DLD1 (cell line): ENCODE measurements at regions not wholly inside any gene's neighbourhood (a gene's known extent, or its start where the extent isn't known, plus 50 kb on each side); places are given as distances from the start of the nearest gene placed in this dataset.

Experiments
- in situ Hi-C: cut with HindIII; loops from 2 replicates; pipeline ENCODE4 v1.10.0; 2017; ENCODE audit warnings: low sequenced_read_pairs

GRCh38 chr18:78677483-78678317, 301.9 kb upstream of the SALL3 start:
- in situ Hi-C loops: no loop called here

DNA sequence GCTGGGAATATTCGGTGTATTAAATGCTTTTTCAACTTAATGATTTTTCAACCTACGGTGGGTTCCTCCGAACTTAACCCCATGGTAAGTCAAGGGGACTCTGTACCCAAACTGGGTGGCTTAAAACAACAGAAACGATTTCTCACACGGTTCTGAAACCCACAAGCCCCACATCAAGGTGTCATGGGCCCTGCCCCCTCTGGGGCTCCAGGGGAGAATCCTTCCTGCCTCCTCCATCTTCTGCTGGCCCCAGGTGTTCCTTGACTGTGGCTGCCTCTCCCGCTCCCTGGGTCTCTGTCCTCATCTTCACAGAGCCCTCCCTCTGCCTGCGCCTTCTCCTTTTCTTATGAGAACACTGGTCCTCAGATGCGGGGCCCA, 301.3 kb upstream of the SALL3 start:
- in situ Hi-C loops: no loop called here

DNA sequence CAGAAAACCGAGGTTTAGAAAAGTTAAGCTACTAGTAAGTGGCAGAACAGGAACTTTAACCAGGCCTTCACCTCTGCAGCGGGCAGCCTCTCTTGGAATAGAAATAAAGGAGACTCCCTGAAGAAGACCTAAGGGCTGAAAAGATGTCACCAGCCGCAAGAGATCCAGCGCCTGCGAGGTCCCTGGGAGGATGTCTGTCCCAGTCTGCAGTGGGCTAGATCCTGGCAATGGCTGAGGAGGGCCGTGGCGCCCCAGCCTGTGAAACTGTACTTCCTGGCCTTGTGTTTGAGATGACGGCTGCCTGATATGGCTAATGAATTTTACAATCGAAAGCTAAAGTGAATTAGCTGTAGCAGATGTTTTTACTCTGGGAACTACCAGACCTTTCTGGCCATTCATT, 300.6 kb upstream of the SALL3 start:
- in situ Hi-C loops: no loop called here

GRCh38 chr18:78679613-78680260, 299.9 kb upstream of the SALL3 start:
- in situ Hi-C loops: no loop called here

DNA sequence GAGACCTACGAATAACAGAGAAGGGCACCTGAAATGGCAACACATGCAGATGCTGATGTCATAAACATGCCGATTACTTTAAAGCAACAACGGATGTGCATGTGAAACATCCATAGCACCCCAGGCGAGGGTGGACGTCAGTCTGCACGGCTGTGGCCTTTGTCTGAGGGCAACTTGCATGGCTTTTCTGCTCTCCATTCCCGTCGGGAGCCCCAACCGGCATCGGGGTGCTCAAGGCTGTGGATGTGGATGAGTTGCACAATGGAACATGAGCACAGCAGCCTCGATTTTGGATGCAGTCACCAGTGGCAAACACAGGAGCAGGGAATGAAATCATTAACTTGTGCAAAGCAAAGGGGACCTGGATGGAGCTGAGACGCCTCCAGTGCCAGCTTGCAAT, 298.2 kb upstream of the SALL3 start:
- in situ Hi-C loops: no loop called here

DNA sequence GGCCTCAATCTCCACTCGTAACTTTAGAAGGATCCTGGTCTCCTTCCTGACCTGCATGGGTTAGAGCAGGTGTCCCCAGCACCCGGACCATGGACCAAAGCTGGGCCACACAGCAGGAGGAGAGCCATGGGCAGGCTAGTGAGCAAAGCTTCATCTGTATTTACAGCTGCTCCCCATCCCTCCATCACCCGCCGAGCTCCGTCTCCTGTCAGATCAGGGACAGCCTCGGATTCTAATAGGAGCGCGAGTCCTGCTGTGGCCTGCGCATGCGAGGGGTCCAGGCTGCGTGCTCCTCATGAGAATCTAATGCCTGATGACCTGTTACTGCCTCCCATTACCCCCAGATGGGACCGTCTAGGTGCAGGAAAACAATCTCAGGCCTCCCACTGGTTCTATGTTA, 297.7 kb upstream of the SALL3 start:
- in situ Hi-C loops: no loop called here

- in situ Hi-C loops: no loop called here
These were observed 296.9 kb upstream of the SALL3 start for GRCh38 chr18:78682716-78683115.

- in situ Hi-C loops: no loop called here
These were observed 296.2 kb upstream of the SALL3 start for GRCh38 chr18:78683191-78684010.

DNA sequence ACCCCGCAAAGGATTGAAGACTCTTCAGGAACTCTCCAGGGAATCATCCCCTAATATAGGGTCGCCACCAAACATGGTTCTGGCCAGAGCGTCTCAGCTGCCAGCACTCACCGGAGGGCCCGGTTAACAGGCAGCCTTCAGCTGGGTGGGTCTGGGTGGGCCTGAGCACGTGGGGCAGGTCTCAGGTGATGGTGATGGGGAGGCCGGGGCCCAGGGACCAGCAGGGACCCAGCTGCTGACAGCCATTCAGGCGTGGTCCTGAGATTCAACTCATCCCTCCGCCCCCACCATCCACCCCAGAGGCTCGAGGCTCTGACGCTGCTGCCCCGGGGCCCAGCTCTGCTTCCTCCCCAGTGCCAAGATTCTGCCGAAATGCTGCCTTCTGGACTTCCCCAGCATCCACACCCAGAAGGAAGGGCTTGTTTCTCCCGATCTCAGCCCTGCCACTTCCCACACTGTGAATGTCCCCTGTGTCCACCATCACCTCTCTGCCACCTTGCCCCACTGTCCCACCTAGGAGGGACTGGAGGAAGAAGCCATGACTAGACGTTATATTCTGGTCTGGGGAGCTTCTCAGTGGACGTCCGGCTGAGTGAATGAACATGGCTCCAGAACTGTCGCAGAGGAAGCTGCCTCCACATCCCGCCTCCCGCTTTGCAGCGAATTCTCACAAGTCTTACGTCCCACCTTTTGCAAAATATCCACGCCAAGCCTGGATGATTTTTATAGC, 294.2 kb upstream of the SALL3 start:
- in situ Hi-C loops: no loop called here

DNA sequence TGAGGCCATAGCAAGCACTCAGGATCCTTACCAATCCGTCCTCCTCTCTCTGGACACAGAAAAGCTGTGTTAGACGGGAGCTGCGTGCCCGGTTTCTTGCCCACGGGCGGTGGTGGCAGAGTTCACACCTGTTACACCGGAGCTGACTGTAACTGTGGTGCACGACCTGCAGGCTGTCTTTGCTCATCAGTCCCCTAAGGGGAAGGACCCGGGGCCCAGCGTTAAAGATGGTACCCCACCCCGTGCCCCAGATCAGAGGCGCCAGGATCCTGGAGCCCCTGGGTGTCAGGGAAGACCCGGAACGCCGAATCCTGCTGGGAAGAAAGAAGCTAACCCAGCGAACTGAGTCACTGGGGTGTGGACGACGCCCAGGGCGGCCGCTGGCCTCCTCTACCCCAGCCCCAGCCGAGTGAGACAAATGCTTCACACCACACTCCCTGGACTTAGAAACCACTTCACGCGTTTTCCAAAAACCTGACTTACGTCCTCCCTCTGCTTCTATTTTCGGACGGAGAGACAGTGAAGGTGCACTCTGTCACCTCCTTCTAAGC, 293.6 kb upstream of the SALL3 start:
- in situ Hi-C loops: no loop called here

- in situ Hi-C loops: no loop called here
These were observed 292.5 kb upstream of the SALL3 start for GRCh38 chr18:78686976-78687685.

- in situ Hi-C loops: no loop called here
These were observed 291.9 kb upstream of the SALL3 start for GRCh38 chr18:78687736-78688135.

GRCh38 chr18:78688249-78688648, 291.4 kb upstream of the SALL3 start:
- in situ Hi-C loops: no loop called here

- in situ Hi-C loops: no loop called here
These were observed 290.7 kb upstream of the SALL3 start for GRCh38 chr18:78688916-78689315.

DNA sequence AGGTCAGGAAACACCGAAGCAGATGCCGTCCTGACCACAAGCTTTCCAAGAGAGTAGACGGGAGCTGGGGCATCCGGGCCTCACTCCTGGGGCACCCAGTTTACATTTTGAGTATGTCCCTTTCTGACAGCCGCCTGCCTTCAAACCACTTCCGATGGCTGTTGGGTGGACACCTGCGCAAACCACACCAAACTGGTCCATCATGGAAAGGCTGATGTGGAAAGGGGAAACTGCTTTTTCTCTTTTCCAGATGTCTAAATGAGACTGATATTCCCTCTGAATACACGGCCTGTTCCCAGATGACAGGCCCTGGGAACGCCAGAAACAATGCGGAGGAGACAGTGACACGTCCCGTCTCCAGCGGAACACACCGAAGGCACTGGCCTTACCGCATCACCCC, 290.0 kb upstream of the SALL3 start:
- in situ Hi-C loops: no loop called here

GRCh38 chr18:78692105-78692504, 287.5 kb upstream of the SALL3 start:
- in situ Hi-C loops: no loop called here

DNA sequence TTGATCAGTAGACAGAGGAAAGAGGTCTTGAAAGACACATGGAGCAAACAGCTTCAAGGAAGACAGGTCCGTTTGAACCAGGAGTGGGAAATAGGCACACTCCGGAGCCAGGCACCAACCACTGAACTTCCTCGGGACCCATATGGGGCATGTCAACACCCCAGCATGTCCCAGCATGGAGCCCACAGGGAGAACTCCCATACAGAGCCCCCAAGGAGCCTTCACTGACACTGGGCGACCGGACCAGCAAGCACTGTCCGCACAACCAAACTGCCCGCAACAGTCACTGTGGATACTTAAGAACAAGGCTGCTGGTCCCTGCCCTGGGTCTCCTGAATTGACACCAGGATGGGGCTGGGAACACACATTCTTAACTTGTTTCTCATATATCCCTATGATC, 286.2 kb upstream of the SALL3 start:
- in situ Hi-C loops: no loop called here

- in situ Hi-C loops: no loop called here
These were observed 282.8 kb upstream of the SALL3 start for GRCh38 chr18:78696698-78697435.

DNA sequence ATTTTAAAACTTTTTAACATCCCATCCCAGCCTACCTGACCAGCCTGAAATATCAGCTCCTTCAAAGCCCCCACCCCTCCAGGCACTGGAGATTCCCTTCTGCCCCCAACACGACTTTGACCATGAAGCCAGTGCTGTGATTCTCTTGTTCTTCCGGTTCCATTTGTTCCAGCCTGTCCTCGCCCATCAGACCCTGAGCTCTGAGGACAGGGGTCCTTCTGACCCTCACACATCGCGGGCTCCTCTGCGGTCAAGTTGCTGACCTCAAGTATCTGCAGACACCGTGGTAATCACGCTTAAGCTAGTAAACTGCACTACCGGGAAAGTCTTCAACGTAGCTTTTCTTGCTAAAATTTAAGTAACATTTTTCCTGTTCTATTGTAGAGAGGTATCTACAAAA, 282.2 kb upstream of the SALL3 start:
- in situ Hi-C loops: no loop called here
